Skin epidermis (tissue), 12 donors: ENCODE measurements at regions not wholly inside any gene's neighbourhood (a gene's known extent, or its start where the extent isn't known, plus 50 kb on each side); places are given as distances from the start of the nearest gene placed in this dataset.

Experiments
- H3K27ac ChIP-seq, 21 experiments: fragments of 200-600 bp; sonication (generic) in 11 of 21; one replicate each; pipeline ENCODE4 v1.5.0; 2020; ENCODE audit warnings: mild to moderate bottlenecking in 3 of 21, inconsistent platforms in 2 of 21, moderate library complexity in 2 of 21
- H3K4me3 ChIP-seq, 7 experiments: fragments of 200-600 bp; sonication (generic) in 2 of 7; one replicate each; pipeline ENCODE4 v1.5.0; 2020; ENCODE audit warnings: inconsistent platforms in 2 of 7, mild to moderate bottlenecking in 2 of 7, moderate library complexity in 1 of 7

DNA sequence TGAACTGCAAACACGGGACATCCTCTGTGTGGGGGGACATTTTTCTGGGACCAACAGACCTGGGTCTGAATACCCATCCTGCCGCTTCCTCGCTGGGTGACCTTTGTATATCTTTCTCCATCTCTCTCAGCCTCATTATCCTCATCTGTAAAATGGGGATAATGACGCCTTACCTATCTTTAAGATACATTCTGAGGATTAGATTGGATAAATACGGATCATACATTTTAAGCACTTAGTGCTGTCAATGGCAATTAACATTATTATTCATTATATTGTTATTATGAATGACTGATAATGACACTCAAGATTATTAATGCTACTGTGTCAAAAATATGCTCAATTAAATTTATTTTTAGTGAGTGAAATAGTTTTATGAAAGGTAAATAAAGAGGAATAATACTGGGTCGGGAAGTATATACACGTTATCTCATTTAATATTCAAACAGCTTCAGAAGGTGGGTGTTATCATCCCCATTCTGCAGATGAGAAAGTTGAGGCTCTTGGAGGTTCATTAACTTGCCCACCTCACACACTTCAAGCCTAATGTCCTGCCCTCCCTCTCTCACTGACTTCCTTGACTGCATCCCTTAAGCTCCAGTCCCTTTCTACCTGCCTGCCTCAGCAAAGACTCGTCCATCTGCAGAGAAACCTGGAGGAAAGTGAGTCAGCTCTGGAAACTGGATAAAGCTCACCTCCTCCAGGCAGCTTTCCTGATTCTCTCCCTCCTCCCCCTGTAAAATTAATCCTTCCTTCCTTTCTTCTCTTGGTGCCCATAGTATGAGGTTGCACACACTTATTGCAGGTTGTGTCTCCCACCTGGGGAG, 120.7 kb upstream of the JUN start:
- Histone ChIP-seq H3K4me3 (peak overlapping the region; percentile 26 to 53 (median 45)), H3K27ac (peak overlapping the region; percentile 77 to 99 (median 96))

DNA sequence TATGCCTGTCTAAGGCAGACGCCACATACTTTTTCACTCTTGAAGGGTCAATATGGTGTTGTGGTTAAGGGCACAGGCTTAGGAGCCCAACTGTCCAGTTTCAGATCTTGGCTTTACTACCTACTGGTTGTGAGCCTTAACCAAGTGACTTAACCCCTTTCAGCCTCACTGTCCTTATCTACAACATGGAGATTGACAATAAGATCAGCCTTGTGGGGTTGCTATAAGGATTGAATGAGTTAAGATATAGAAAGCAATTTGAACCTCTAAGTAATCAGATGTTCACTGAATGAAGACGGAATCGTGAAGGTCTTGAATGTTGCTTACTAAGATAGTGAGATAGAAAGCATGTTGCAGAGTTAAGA, 121.3 kb upstream of the JUN start:
- Histone ChIP-seq H3K27ac (peak overlapping the region in 2 of 21 experiments; percentile 56 to 97), H3K4me3 (no peak overlapping the region)

DNA sequence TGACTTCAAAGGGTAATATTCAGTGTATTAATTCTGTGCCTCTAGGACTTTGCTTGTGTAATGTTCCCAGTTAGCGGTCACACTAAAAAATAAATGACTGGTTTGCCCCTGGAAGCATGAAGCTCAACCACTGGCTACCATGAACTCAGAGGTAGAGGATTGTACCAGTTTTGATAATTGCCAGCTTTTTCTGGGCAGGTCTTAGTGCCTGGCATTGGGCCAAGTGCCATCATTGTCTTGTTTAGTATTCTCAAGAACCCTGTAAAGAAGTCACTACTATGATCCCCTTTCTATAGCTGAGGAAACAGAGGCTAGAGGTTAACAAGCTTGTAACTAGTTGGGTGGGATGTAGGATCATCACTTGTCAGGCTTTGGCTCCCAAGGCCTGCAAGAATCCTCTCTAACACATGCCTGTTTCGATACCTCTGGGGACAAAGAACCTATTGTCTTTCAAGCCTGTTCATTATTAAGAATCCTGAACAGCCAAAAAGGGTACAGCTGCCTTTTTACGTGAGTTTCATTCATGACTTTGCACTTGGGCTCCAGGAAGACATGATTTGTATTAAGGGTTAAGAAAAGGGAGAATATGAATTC, 121.9 kb upstream of the JUN start:
- Histone ChIP-seq H3K27ac (peak overlapping the region in 1 of 21 experiments; percentile 56), H3K4me3 (no peak overlapping the region)

DNA sequence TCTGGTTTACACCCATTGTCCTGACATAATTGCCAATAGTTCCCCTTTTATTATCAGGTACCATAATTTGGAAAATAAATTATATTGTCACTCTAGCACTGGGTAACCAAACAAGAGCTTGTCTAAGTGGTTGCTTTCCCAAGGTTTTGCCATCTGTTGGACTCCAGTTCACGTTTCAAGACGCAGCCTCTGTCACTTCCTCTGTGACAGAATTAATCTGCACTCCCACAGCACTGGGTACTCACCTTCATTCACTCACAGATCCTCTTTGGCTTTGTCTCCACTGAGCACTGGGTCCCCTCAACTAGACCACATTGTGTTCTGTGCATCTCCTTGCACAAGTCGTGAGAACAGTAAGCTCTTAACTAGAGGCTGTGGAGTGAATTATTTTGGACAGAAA, 123.6 kb upstream of the JUN start:
- Histone ChIP-seq H3K27ac (no peak overlapping the region), H3K4me3 (no peak overlapping the region)

DNA sequence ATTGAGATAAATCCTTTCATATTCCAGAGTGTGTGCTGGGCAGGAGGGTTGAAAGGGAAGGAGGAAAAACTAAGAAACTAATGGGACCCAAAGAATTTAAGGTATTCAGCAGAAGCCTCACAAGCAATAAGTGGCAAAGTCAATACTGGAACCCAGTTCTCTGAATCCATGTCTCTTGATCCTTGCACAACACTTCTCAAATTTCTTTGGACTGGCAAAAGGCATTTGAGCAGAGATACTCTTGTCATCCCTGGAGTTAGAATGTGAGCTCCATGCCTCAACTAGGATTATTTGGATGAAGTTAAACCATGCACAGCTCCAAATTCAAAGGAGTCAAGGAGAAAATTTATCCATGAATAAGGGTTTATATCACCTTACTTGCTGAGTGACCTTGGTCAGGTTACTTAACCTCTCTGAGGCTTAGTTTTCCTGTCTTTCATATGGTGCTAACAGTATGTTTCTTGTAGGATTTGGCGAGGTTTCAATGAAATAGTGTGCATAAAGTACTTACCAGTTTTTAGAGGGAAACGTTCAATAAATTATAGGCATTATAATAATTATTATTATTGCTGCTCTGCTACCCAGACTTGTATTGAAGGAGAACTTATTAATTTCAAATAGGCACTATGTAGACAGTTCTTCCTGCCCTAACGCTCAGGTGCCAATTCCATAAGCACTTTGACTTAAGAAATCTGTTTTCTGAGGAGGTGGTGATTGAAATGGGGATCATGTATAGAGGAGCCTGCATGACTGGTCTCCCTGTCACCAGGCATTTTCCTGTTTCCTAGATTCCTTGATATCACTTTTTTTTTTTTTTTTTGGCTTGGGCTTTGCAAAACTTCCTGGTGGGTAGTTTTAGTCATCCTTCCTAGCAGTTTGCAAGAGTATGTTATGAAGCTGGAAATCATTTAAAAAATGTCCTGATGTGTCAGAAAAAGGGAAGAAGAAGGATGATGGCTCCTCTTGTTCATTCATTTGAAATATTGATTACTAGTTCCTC, 125.0 kb upstream of the JUN start:
- Histone ChIP-seq H3K4me3 (no peak overlapping the region), H3K27ac (no peak overlapping the region)

DNA sequence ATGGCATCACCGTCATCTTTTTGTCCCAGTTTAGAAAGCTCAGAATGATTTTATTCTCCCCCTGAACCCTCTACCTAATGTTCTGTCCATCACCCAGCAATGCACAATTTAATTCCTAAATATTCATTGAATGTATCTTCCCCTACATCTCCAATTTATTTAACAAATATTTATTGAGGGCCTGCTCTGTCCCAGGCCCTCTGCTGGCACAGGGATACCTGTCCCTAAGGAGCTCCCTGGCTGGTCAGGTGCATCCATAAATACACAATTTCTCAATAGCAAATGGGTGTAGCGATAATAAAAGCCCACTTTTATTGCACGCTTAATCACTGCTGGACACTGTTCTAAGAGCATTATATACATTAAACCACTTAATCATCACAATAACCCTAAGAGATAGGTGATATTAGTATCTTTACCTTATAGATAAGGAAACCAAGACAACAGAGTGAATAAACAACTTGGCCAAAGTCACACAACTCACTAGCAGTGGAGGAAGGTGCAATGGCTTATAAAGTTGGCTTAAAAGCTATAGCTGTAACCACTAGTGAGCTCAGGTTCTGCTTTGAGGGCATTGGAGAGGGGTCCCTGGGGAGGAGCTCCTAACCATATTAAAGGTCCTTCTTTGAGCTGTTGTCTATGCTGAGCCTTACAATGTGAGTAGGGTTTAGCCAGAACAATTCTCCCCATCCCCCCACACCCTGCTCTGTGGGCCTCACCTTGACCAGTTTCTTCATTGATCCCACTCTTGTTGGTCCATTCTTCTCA, 126.3 kb upstream of the JUN start:
- Histone ChIP-seq H3K27ac (peak overlapping the region in 1 of 21 experiments; percentile 22), H3K4me3 (no peak overlapping the region)

DNA sequence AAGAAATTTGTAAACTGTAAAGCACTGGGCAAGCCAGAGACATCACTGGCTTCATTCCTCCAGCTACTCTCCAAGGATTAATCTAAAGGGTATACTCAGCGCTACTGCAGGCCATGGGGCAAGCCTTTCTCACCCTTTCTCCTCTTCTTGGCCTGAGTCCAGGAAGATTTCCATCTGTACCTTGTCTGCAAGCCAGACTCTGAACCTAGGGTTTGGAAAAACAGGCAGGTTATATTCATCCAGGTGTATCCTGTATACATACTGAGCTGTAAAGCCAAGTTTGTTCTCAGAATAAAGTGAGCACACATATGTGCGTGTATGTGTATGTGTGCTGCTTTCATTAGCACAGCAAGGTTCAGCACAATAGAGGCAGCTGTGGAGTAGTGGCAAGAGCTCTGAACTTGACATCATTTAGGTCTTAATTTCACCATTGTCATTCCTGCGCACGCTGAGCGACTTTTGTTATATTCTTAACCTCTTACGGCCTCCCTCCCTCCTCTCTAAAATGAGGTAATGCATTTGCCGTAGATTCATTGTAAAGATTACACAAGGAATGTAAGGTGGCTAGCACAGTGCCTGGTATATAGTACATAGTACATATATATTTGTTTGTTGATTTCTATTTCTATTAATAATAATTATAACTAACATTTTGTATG, 128.1 kb upstream of the JUN start:
- Histone ChIP-seq H3K27ac (no peak overlapping the region), H3K4me3 (no peak overlapping the region)

DNA sequence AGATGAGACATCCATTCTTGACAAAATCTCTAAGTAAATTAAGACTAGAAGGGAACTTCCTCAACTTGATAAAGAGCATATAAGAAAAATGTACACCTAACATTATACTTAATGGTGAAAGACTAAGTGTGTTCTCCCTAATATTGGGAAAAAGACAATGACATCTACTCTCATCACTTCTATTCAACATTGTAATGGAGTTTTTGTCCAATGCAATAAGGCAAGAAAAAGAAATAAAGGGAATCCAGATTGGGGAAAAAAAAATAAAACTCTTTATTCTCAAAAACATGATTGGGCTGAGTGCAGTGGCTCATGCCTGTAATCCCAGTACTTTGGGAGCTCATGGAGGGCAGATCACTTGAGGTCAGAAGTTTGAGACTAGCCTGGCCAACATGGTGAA, 131.1 kb upstream of the JUN start:
- H3K27ac ChIP-seq: no peak overlapping the region
- H3K4me3 ChIP-seq: no peak overlapping the region

DNA sequence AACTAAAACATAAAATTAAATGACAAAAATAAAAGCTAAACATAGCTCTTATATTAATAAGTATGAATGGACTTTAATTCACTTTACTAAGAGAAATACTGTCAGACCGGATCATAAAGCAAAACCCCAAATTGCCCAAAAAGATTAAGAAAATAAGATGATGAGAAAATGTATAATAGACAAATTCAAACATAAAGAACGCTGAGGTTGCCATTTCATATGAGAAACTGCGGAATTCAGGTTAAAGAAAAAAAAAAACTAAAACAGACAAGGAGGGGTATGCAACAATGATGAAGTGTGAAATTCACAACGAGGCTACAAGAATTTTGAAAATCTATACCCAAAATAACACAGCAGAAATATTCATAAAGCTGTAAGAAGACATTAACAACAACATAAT, 133.6 kb upstream of the JUN start:
- Histone ChIP-seq H3K27ac (no peak overlapping the region), H3K4me3 (no peak overlapping the region)

DNA sequence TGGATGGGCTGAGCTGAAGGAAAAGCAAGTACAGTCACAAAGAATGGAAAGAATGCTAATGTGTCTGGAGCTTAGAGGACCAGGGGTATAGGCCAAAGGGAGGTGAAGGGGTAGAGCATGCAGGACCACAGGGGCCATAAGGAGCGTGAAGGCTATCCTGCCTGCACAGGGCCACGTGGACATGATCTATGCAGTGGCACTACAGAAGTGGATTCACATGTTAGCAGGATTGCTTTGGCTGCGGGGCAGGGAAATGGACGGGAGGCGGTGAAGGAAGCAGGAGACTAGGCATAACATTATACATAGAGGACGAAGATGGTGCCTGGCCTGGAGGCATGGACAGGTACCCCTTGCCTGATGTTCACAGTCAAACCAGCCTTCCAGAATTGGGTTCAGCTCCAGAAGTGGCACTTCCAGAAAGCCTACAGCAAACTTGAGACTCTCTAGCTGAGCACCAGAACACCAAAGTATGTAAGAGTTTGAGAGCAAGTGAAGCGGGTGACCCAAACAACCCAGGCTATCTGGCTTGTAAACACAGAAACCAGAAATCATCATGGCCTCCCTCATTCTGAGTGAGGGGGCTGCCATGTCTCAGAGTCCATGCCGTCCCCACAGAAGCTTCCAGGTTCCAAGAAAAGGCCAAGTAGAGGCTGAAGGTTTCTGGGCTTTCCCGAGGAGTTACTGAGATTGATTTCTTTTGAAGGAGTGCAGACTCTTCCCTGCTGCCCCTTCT, 135.5 kb upstream of the JUN start:
- Histone ChIP-seq H3K27ac (peak overlapping the region in 1 of 21 experiments; percentile 29), H3K4me3 (no peak overlapping the region)

DNA sequence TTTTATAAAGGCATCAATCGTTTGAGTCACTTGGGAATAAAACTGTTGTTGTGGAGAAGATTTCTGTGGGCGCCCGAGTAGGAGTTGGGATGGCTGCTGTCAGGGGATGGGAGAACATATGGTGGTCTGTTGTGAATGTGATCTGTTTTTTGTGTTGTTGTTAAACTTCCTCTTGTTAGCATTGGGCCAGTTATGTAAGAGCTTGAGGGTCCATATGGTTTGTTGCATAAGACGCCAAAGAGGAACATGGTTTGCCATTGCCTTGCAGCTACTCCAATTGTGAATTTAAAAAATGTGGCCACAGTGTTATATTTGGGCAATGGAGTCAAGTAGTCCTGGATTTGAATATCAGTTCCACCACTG, 136.1 kb upstream of the JUN start:
- Histone ChIP-seq H3K27ac (peak overlapping the region in 1 of 21 experiments; percentile 29), H3K4me3 (no peak overlapping the region)

DNA sequence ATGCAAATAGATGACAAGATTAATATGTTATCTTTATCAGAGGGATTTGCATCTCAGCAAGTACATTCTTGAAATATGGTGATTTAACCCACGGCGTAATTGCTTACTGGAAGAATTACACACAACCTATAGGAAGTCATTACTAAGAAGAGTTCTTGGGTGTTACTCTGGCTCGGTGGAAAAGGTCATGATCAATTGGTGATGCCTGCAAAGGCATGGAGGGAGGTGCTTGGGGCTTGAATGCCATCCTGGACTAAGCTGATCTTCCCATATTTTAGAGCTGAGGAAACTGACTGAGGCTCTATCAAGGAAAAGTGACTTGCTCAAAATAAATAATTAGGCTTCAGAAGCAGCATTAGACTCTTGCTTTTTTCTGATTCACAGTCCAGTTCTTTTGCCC, 137.5 kb upstream of the JUN start:
- no peak overlapping the region for H3K4me3 ChIP-seq
- H3K27ac ChIP-seq: peak overlapping the region in 4 of 21 experiments; percentile 5 to 54 (median 44)

DNA sequence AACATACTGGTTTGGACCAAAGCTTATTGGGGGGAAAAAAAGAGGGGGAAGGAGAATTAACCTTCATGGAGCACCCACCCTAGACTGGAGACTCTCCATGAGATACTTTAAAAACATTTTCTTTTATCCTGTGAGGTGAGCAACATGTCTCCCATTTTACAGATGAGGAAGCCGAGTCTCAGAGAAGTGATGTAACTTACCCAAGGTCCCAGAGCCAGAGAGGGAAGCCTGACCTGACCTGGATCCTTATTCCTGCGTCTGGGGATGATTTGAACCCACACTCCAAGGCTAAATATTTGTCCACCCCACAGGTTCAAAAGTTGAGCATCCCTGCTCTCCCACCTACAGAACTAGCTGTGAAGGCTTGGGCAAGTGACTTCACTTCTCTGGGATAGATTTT, 137.9 kb upstream of the JUN start:
- Histone ChIP-seq H3K4me3 (no peak overlapping the region), H3K27ac (peak overlapping the region in 8 of 21 experiments; percentile 5 to 54 (median 30))

DNA sequence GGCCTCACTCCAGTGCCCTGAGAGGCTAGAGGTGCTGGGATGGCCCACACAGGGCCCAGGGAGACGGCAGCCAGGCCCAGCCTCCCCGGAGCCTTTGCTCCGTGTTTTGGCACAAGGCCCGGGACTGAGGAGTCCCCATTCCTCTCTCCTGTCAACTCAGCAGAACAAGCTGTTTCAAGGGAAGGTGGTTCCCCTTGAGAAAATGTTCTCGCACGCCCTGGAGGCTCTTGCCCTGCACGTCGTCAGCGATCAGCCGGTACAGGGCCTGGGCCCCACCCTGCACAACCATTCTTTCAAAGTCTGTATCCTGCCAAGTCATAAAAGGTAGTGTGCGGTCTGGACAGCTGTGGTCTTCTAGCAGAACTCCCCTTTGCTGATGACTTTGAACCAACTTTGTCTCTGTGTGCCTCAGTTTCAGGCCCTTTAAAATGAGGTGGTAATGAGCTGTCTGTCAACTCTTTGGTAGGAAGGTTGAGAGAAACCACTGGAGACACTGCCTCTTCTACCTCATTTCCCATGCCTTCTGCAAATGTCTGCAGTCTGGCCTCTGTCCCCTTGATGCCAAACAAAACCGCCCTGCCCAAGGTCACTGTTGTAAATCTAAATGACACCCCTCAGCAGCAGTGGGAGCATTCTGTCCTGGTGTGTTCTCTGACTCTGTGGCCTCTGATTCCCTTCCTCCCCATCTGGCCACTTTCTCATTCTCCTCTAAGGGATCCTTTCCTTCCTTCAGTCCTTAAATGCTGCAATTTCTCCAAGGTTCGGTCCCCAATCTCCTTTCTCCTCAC, 138.6 kb upstream of the JUN start:
- Histone ChIP-seq H3K27ac (peak overlapping the region in 11 of 21 experiments; percentile 5 to 59 (median 27)), H3K4me3 (no peak overlapping the region)

DNA sequence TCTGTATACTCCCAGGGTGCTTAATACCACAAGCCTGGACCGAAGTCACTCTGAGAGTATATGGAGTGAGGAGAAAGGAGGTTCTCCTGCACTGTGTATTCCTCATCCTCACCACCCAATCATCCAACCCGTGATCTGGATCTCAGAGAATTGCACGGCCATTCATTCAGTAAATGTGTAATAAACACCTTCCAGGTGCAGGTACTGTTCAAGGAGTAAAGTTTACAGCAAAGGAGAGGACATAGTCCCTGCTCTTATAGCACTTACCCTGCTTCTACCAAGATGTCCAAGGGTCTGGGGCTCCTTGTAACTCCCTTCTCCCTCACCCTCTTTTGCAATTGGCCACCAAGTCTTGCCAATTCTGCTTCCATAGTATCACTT, 139.2 kb upstream of the JUN start:
- Histone ChIP-seq H3K27ac (peak overlapping the region in 3 of 21 experiments; percentile 13 to 59 (median 47)), H3K4me3 (no peak overlapping the region)

DNA sequence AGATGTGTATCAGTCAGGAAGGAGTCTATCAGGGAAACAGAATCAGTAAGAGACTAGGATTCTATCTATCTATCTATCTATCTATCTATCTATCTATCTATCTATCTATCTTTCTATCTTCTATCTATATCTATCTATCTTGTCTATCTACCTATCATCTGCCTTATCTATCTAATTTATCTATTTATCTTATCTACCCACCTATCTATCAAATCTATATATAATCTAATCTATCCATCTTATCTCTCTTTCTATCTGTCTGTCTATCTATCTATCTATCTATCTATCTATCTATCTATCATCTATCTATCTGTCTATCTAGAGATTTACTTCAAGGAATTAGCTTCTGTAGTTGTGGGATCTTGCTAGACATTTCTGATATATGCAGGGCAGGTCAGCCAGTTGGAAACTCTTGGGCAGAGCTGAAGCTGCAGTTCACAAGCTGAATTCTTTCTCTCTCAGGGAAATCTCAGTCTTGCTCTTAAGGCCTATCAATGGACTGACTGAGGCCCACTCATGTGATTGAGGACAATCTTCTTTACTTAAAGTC, 140.2 kb upstream of the JUN start:
- Histone ChIP-seq H3K27ac (no peak overlapping the region), H3K4me3 (no peak overlapping the region)

DNA sequence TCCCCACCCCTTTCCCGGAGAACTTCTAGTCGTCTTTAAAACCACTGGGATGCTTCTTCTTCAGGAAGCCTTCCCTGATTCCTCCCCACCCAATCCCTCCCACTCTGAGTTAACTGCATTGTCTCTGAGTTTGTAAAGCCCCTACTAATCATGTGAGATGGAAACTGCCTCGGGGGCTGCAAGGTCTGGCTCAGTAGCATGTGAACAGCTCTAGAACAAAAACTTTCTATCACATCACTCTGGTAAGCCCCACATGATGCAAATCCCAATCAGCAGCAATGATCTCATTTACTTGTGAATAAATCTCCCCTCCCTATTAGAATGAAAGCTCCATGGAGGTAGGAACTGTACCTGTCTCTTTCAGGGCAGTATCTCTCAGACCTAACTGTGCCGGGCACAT, 141.0 kb upstream of the JUN start:
- Histone ChIP-seq H3K4me3 (no peak overlapping the region), H3K27ac (no peak overlapping the region)
